Gastrocnemius medialis (tissue), 4 donors: ENCODE measurements at regions not wholly inside any gene's neighbourhood (a gene's known extent, or its start where the extent isn't known, plus 50 kb on each side); places are given as distances from the start of the nearest gene placed in this dataset.

Source experiments
- POLR2A ChIP-seq, 2 donors: fragments of 450-650 bp; IDR thresholded peaks; one replicate each; pipeline ENCODE4 v1.6.1; 2017; ENCODE audit warnings: antibody characterized with exemption in 2 of 2, mild to moderate bottlenecking in 2 of 2, moderate library complexity in 2 of 2
- TF ChIP-seq, protein P1 (sequence below), 5 experiments: fragments of 450-650 bp in 3 of 5; fragments of 200-600 bp in 2 of 5; sonication (generic) in 2 of 5; IDR thresholded peaks in 4 of 5; conservative IDR thresholded peaks in 1 of 5; 1 replicate in 4 of 5; 2 replicates in 1 of 5; pipeline ENCODE4 v1.5.1; 2016 to 2019; ENCODE audit warnings: antibody characterized with exemption in 5 of 5, mild to moderate bottlenecking in 3 of 5, moderate library complexity in 3 of 5

GRCh38 chr9:28538132-28538531, 964.9 kb upstream of the C9orf72 start:
- TF ChIP-seq, protein P1, sequence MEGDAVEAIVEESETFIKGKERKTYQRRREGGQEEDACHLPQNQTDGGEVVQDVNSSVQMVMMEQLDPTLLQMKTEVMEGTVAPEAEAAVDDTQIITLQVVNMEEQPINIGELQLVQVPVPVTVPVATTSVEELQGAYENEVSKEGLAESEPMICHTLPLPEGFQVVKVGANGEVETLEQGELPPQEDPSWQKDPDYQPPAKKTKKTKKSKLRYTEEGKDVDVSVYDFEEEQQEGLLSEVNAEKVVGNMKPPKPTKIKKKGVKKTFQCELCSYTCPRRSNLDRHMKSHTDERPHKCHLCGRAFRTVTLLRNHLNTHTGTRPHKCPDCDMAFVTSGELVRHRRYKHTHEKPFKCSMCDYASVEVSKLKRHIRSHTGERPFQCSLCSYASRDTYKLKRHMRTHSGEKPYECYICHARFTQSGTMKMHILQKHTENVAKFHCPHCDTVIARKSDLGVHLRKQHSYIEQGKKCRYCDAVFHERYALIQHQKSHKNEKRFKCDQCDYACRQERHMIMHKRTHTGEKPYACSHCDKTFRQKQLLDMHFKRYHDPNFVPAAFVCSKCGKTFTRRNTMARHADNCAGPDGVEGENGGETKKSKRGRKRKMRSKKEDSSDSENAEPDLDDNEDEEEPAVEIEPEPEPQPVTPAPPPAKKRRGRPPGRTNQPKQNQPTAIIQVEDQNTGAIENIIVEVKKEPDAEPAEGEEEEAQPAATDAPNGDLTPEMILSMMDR (IDR thresholded peaks at IDR 0.05 in 4 of 5, conservative IDR thresholded peaks at IDR 0.05 in 1 of 5), result no peak
- no peak for TF ChIP-seq POLR2A (IDR thresholded peaks at IDR 0.05)
